ENCODE measurements at regions not wholly inside any gene's neighbourhood (a gene's known extent, or its start where the extent isn't known, plus 50 kb on each side); places are given as distances from the start of the nearest gene placed in this dataset.

- Mint-ChIP-seq H3K36me3 (no peaks in the 10 kb centered on the region), H3K4me3 (no peak overlapping the region), H3K27ac (no peak overlapping the region), H3K4me1 (peaks cover 0 to 13% (median 7%) of the 10 kb centered on the region in 4 donors), H3K27me3 (peaks cover 5% of the 10 kb centered on the region), H3K9me3 (peaks cover 0 to 2% (median 0%) of the 10 kb centered on the region in 7 donors)
- no peak overlapping the region for H3K27ac ChIP-seq (ENCODE audit: insufficient read depth, low read length, poor library complexity, severe bottlenecking)
- ATAC-seq (ENCODE audit: low read depth in 2 of 2) (no peak), DNase-seq (no peak)
- no peaks in the 10 kb centered on the region for H3K36me3 ChIP-seq (ENCODE audit: control insufficient read depth, insufficient read depth, low read length)
- no peaks in the 10 kb centered on the region for H3K9me3 ChIP-seq (ENCODE audit: control insufficient read depth in 2 of 2, low read length in 2 of 2)
- H3K4me3 ChIP-seq (ENCODE audit: low read depth, low read length) = no peak overlapping the region
- H3K27me3 ChIP-seq (ENCODE audit: control insufficient read depth, insufficient read depth, low read length) = no peaks in the 10 kb centered on the region
- H3K4me1 ChIP-seq (ENCODE audit: control insufficient read depth, insufficient read depth, low read length, poor library complexity, severe bottlenecking) = no peaks in the 10 kb centered on the region
Measured at GRCh38 chrX:120692319-120692718, 62.5 kb upstream of the C1GALT1C1 start.

- H3K27ac Mint-ChIP-seq = no peak overlapping the region
- DNase-seq (no peak), ATAC-seq (ENCODE audit: low read depth in 2 of 2) (no peak)
- H3K4me3 Mint-ChIP-seq = no peak overlapping the region
- no peaks in the 10 kb centered on the region for H3K9me3 ChIP-seq (ENCODE audit: control insufficient read depth in 2 of 2, low read length in 2 of 2)
- peaks cover 0 to 2% (median 0%) of the 10 kb centered on the region in 7 donors for H3K9me3 Mint-ChIP-seq
- no peak overlapping the region for H3K27ac ChIP-seq (ENCODE audit: insufficient read depth, low read length, poor library complexity, severe bottlenecking)
- H3K4me1 ChIP-seq (ENCODE audit: control insufficient read depth, insufficient read depth, low read length, poor library complexity, severe bottlenecking) = no peaks in the 10 kb centered on the region
- H3K4me1 Mint-ChIP-seq = no peaks in the 10 kb centered on the region
- H3K27me3 ChIP-seq (ENCODE audit: control insufficient read depth, insufficient read depth, low read length) = no peaks in the 10 kb centered on the region
- H3K36me3 ChIP-seq (ENCODE audit: control insufficient read depth, insufficient read depth, low read length) = no peaks in the 10 kb centered on the region
- H3K27me3 Mint-ChIP-seq = peaks cover 5% of the 10 kb centered on the region
- H3K4me3 ChIP-seq (ENCODE audit: low read depth, low read length) = no peak overlapping the region
- no peaks in the 10 kb centered on the region for H3K36me3 Mint-ChIP-seq
Measured at GRCh38 chrX:120690941-120691340, 61.1 kb upstream of the C1GALT1C1 start.

- DNase-seq = no peak
- Histone ChIP-seq H3K27ac (ENCODE audit: insufficient read depth, low read length, poor library complexity, severe bottlenecking) (no peak overlapping the region), H3K4me1 (ENCODE audit: control insufficient read depth, insufficient read depth, low read length, poor library complexity, severe bottlenecking) (no peaks in the 10 kb centered on the region), H3K9me3 (ENCODE audit: control insufficient read depth in 2 of 2, low read length in 2 of 2) (no peaks in the 10 kb centered on the region), H3K27me3 (ENCODE audit: control insufficient read depth, insufficient read depth, low read length) (no peaks in the 10 kb centered on the region), H3K4me3 (ENCODE audit: low read depth, low read length) (no peak overlapping the region), H3K36me3 (ENCODE audit: control insufficient read depth, insufficient read depth, low read length) (no peaks in the 10 kb centered on the region)
- no peak for ATAC-seq (ENCODE audit: low read depth in 2 of 2)
- Mint-ChIP-seq H3K4me3 (no peak overlapping the region), H3K27me3 (peaks cover 5% of the 10 kb centered on the region), H3K9me3 (peaks cover 0 to 2% (median 0%) of the 10 kb centered on the region in 7 donors), H3K36me3 (no peaks in the 10 kb centered on the region), H3K4me1 (no peaks in the 10 kb centered on the region), H3K27ac (no peak overlapping the region)
Measured at GRCh38 chrX:120690344-120690743, 60.5 kb upstream of the C1GALT1C1 start.

- no peaks in the 10 kb centered on the region for H3K9me3 Mint-ChIP-seq
- peaks cover 4% of the 10 kb centered on the region for H3K27me3 Mint-ChIP-seq
- H3K27me3 ChIP-seq (ENCODE audit: control insufficient read depth, insufficient read depth, low read length) = no peaks in the 10 kb centered on the region
- no peaks in the 10 kb centered on the region for H3K4me1 ChIP-seq (ENCODE audit: control insufficient read depth, insufficient read depth, low read length, poor library complexity, severe bottlenecking)
- H3K36me3 ChIP-seq (ENCODE audit: control insufficient read depth, insufficient read depth, low read length) = no peaks in the 10 kb centered on the region
- no peak overlapping the region for H3K27ac ChIP-seq (ENCODE audit: insufficient read depth, low read length, poor library complexity, severe bottlenecking)
- ATAC-seq (ENCODE audit: low read depth in 2 of 2) (no peak), DNase-seq (peak in 1 of 3 donors; percentile 16)
- H3K4me3 ChIP-seq (ENCODE audit: low read depth, low read length) = no peak overlapping the region
- H3K27ac Mint-ChIP-seq = peak overlapping the region in 2 of 3 donors; percentile 19 to 35
- H3K9me3 ChIP-seq (ENCODE audit: control insufficient read depth in 2 of 2, low read length in 2 of 2) = no peaks in the 10 kb centered on the region
- H3K4me1 Mint-ChIP-seq = peaks cover 0 to 7% (median 2%) of the 10 kb centered on the region in 4 donors
- H3K4me3 Mint-ChIP-seq = peak overlapping the region in 2 of 4 donors; percentile 5 to 30
- no peaks in the 10 kb centered on the region for H3K36me3 Mint-ChIP-seq
Measured at GRCh38 chrX:120680090-120680489, 50.2 kb upstream of the C1GALT1C1 start.

All from CD4-positive, CD25-positive, alpha-beta regulatory T cell (primary cell).